T-cell (primary cell): ENCODE measurements at regions not wholly inside any gene's neighbourhood (a gene's known extent, or its start where the extent isn't known, plus 50 kb on each side); places are given as distances from the start of the nearest gene placed in this dataset.

Experiments used
- ATAC-seq, 4 experiments: fragments of 200-7000 bp in 3 of 4; fragments of 150-1000 bp in 1 of 4; cut with Tn5 transposase; replicated peaks in 1 of 4; 1 replicate in 3 of 4; 2 replicates in 1 of 4; pipeline ENCODE4 v1.10.0; 2021; ENCODE audit warnings: moderate library complexity in 3 of 4, mild to moderate bottlenecking in 2 of 4, moderate number of reproducible peaks in 1 of 4
- CTCF ChIA-PET, 2 donors: fragments of 300-600 bp; sonication (Branson Sonifier 250); formaldehyde crosslinking; loops; one replicate each; lab custom pipeline; 2022; ENCODE audit warnings: antibody characterized with exemption in 2 of 2; lab: Charles Lee
- POLR2A ChIA-PET, 2 donors: fragments of 300-600 bp; sonication (Branson Sonifier 250); formaldehyde crosslinking; loops; one replicate each; lab custom pipeline; 2022; ENCODE audit warnings: antibody characterized with exemption in 2 of 2; lab: Charles Lee
- DNase-seq, 35 experiments: peaks; one replicate each; pipeline versions ENCODE4 v3.0.0 to v3.0.0-alpha.2; 2013 to 2023
- H3K27ac ChIP-seq: one replicate; pipeline ENCODE4 v1.5.1; 2013; ENCODE audit warnings: low read length
- H3K27me3 ChIP-seq, 2 experiments: replicated peaks in 1 of 2; 1 replicate in 1 of 2; 2 replicates in 1 of 2; pipeline versions ENCODE4 v1.6.1 to v1.7.0; 2013; ENCODE audit warnings: low read length in 1 of 2, mixed read lengths in 1 of 2; ENCODE audit not compliant: control insufficient read depth in 2 of 2, insufficient read depth in 2 of 2; ENCODE audit errors: extremely low read depth in 1 of 2
- H3K36me3 ChIP-seq, 2 donors: 1 replicate in 1 of 2; 2 replicates in 1 of 2; pipeline versions ENCODE4 v1.6.1 to v1.7.0; 2013; ENCODE audit warnings: low read length in 1 of 2; ENCODE audit not compliant: control insufficient read depth in 2 of 2, insufficient read depth in 1 of 2; ENCODE audit errors: extremely low read depth in 1 of 2
- H3K4me1 ChIP-seq, 2 experiments: 1 replicate in 1 of 2; 2 replicates in 1 of 2; pipeline versions ENCODE4 v1.6.1 to v1.7.0; 2013; ENCODE audit warnings: low read length in 2 of 2, mixed read lengths in 1 of 2; ENCODE audit not compliant: insufficient read depth in 2 of 2, control insufficient read depth in 1 of 2; ENCODE audit errors: extremely low read depth in 1 of 2
- H3K4me3 ChIP-seq, 2 donors: 1 replicate in 1 of 2; 2 replicates in 1 of 2; pipeline versions ENCODE4 v1.5.1 to v1.7.0; 2013; ENCODE audit warnings: mild to moderate bottlenecking in 2 of 2, low read length in 1 of 2, moderate library complexity in 1 of 2; ENCODE audit not compliant: control insufficient read depth in 1 of 2; ENCODE audit errors: extremely low read depth in 1 of 2
- H3K9me3 ChIP-seq: 2 replicates; pipeline ENCODE4 v1.7.0; 2013
- H3K27ac Mint-ChIP-seq, 2 donors: one replicate each; pipeline ENCODE4 v1.8.0; 2020 to 2021; ENCODE audit warnings: mild to moderate bottlenecking in 2 of 2, mixed read lengths in 2 of 2
- H3K27me3 Mint-ChIP-seq, 2 donors: one replicate each; pipeline ENCODE4 v1.8.0; 2021 to 2022; ENCODE audit warnings: mixed read lengths in 2 of 2
- H3K36me3 Mint-ChIP-seq: one replicate; pipeline ENCODE4 v1.8.0; 2021; ENCODE audit warnings: mixed read lengths
- H3K4me1 Mint-ChIP-seq, 3 donors: one replicate each; pipeline ENCODE4 v1.8.0; 2020 to 2022; ENCODE audit warnings: mixed read lengths in 3 of 3, mild to moderate bottlenecking in 1 of 3
- H3K4me3 Mint-ChIP-seq, 3 donors: one replicate each; pipeline ENCODE4 v1.8.0; 2020 to 2022; ENCODE audit warnings: mild to moderate bottlenecking in 3 of 3, mixed read lengths in 3 of 3, moderate library complexity in 3 of 3
- H3K9me3 Mint-ChIP-seq, 3 donors: one replicate each; pipeline ENCODE4 v1.8.0; 2020 to 2022; ENCODE audit warnings: mixed read lengths in 3 of 3
- WGBS: methylation state at CpG from one replicate; pipeline ENCODE4 v1.1.5; 2013; ENCODE audit warnings: missing lambda C conversion rate; ENCODE audit not compliant: insufficient coverage; 5-methylcytosine and 5-hydroxymethylcytosine counted together

DNA sequence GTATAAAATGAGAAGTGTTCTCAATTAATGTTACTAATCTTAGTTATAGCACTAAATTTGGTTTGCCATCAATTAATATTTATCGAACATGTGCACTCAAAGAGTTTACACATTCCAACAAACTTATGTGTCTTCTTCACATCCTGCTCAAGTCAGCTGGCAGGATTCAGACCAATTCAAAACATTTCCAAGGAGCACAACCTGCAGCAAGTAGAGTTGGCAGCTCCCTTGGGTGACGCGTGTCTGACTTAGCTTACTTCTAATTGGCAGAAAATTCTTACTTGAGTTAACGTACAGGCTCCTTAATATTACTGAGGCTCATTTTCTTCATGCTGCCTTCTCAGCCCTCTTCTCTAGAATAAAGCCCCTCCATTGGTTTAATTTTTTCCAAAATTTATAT is 110.4 kb upstream of the PFN2 start:
- Mint-ChIP-seq H3K9me3 (peaks cover 0 to 3% (median 0%) of the 10 kb centered on the region in 3 donors), H3K4me1 (peaks cover 0 to 8% (median 7%) of the 10 kb centered on the region in 3 donors), H3K27ac (no peak overlapping the region), H3K27me3 (peaks cover 5 to 11% of the 10 kb centered on the region in 2 donors), H3K36me3 (no peaks in the 10 kb centered on the region), H3K4me3 (no peak overlapping the region)
- CTCF ChIA-PET = no interaction called here
- Histone ChIP-seq H3K36me3 (no peaks in the 10 kb centered on the region), H3K4me1 (peaks cover 0 to 8% of the 10 kb centered on the region in 2 experiments), H3K4me3 (no peak overlapping the region), H3K27me3 (peaks cover 0 to 3% of the 10 kb centered on the region in 2 experiments), H3K27ac (no peak overlapping the region), H3K9me3 (no peaks in the 10 kb centered on the region)
- POLR2A ChIA-PET = no interaction called here
- ATAC-seq = no peak
- 100% methylated on average over 3 of the region's 4 CpGs for WGBS
- no peak for DNase-seq

DNA sequence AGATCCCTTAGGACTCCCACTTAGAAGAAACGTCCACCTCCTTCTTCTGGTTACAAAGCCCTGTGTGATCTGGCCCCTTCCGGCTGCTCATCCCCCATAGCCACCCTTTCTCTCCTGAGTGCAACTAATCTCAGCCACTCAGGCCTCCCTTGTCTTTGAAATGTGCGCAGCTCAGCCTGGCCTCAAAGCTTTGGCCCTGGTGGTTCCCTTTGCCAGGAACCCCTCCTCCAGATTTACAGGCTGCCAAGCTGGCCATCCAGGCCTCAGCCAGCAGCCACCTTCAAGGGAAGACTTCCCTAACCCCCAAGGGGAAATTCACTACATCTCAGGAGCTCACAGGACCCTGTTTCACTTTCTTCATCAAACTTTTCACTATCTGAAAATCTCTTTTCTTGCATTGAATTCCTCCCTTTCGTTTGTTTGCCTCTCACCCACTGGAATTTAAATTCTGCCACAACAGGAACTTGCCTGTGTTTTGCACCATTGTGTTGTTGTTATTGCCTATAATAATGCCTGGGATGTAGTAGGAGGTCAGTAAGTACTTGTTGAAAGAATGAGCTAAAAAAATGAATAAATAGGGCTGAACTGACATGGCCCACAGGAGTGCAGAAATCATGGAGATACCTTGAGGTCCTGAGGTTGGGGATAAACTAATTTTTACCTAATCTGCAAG is 109.5 kb upstream of the PFN2 start:
- Histone ChIP-seq H3K4me1 (peaks cover 0 to 8% of the 10 kb centered on the region in 2 experiments), H3K27me3 (peaks cover 0 to 3% of the 10 kb centered on the region in 2 experiments), H3K9me3 (no peaks in the 10 kb centered on the region), H3K4me3 (no peak overlapping the region), H3K27ac (no peak overlapping the region), H3K36me3 (no peaks in the 10 kb centered on the region)
- no peak overlapping the region for H3K4me3 Mint-ChIP-seq
- 60% methylated on average over 3 of the region's 4 CpGs for WGBS
- no peaks in the 10 kb centered on the region for H3K36me3 Mint-ChIP-seq
- H3K27me3 Mint-ChIP-seq = peaks cover 5 to 11% of the 10 kb centered on the region in 2 donors
- H3K4me1 Mint-ChIP-seq = peaks cover 0 to 8% (median 7%) of the 10 kb centered on the region in 3 donors
- CTCF ChIA-PET = no interaction called here
- peaks cover 0 to 4% (median 0%) of the 10 kb centered on the region in 3 donors for H3K9me3 Mint-ChIP-seq
- H3K27ac Mint-ChIP-seq = no peak overlapping the region
- no peak for DNase-seq
- POLR2A ChIA-PET = interaction anchor here in 1 of 2 donors (0.7 kb wide), 1 partner anchor 66 kb away, joined by 3 read pairs; no protein-coding TSS in a partner anchor
- no peak for ATAC-seq

DNA sequence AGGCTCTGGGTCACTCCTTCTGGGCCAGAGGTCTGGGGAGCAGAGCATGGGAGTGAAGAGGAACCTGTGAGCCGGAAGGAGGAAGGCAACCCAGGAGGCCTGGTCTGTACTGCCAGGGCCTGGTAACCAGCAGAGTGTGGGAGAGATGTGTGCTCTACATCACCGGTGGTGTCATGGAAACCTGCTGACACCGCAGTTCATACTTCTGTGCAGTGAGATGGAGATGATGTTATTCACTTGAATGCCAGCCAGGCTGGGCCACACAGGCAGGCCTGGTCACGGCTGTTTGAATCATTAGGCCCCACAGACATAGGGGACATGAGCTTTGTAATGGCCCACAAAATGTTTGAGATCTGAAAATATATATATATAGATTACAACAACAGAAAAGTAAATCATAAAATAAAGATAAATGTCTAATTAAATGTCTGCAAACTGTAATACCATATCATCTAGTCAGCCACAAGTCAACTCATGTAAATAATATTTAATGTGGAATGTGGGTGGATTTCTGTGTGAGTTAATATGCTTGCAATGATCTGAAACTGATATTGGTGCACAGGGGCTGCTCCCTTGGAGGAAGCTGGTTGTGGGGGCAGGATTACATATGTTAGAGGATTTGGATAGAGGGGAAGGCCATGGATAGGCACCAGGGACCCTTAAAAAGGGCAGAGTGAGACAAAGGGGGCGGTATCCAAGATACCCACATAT is 108.5 kb upstream of the PFN2 start:
- ChIA-PET CTCF (no interaction called here), POLR2A (no interaction called here)
- Mint-ChIP-seq H3K36me3 (no peaks in the 10 kb centered on the region), H3K9me3 (peaks cover 0 to 4% (median 0%) of the 10 kb centered on the region in 3 donors), H3K4me3 (no peak overlapping the region), H3K27ac (no peak overlapping the region), H3K4me1 (peaks cover 0 to 8% (median 7%) of the 10 kb centered on the region in 3 donors), H3K27me3 (peaks cover 0 to 6% of the 10 kb centered on the region in 2 donors)
- no peak overlapping the region for H3K27ac ChIP-seq
- H3K36me3 ChIP-seq = no peaks in the 10 kb centered on the region
- DNase-seq (no peak), ATAC-seq (no peak)
- no peak overlapping the region for H3K4me3 ChIP-seq
- peaks cover 0 to 3% of the 10 kb centered on the region in 2 experiments for H3K27me3 ChIP-seq
- no peaks in the 10 kb centered on the region for H3K9me3 ChIP-seq
- WGBS = 87% methylated on average over 3 of the region's 5 CpGs
- H3K4me1 ChIP-seq = peaks cover 0 to 8% of the 10 kb centered on the region in 2 experiments

DNA sequence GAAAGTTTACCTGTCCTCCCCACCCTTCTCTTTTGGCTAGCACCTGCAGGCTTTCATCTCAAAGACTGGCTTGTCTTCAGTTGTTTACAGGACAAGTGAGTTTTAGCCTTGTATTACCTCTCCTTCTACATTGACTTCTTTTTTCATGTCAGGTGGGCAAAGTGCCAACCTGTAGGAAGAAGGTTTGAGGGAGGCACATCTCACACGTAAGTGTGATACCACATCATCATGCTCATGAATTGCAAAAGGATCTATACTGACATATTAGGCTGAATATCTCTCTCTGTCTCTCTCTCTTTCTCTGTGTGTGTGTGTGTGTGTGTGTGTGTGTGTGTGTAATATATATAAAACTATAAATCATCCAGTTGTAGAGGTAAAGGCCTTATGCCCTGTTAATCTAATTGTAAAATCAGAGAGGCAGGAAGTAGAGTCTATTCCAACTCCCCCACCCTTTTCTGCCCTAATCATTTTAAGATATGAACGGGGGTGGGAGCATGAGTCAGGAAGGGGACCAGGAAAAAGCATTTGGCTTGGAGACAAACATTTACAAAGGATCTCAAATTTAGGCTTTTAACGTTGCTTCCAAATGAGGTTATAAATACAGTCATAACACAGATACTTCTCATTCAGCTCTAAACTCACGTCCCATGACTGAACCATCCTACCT is 107.0 kb upstream of the PFN2 start:
- DNase-seq (no peak), ATAC-seq (no peak)
- H3K4me1 Mint-ChIP-seq = peaks cover 0 to 8% (median 7%) of the 10 kb centered on the region in 3 donors
- CTCF ChIA-PET = no interaction called here
- H3K27me3 Mint-ChIP-seq = peaks cover 6 to 8% of the 10 kb centered on the region in 2 donors
- H3K9me3 Mint-ChIP-seq = peaks cover 0 to 4% (median 0%) of the 10 kb centered on the region in 3 donors
- H3K9me3 ChIP-seq = no peaks in the 10 kb centered on the region
- no peak overlapping the region for H3K27ac ChIP-seq
- no peak overlapping the region for H3K27ac Mint-ChIP-seq
- H3K4me3 ChIP-seq = no peak overlapping the region
- no CpG with 5 or more reads among the region's 4 CpGs for WGBS
- peaks cover 0 to 3% of the 10 kb centered on the region in 2 experiments for H3K27me3 ChIP-seq
- peaks cover 0 to 8% of the 10 kb centered on the region in 2 experiments for H3K4me1 ChIP-seq
- H3K36me3 Mint-ChIP-seq = no peaks in the 10 kb centered on the region
- no peak overlapping the region for H3K4me3 Mint-ChIP-seq
- no peaks in the 10 kb centered on the region for H3K36me3 ChIP-seq
- POLR2A ChIA-PET = no interaction called here

DNA sequence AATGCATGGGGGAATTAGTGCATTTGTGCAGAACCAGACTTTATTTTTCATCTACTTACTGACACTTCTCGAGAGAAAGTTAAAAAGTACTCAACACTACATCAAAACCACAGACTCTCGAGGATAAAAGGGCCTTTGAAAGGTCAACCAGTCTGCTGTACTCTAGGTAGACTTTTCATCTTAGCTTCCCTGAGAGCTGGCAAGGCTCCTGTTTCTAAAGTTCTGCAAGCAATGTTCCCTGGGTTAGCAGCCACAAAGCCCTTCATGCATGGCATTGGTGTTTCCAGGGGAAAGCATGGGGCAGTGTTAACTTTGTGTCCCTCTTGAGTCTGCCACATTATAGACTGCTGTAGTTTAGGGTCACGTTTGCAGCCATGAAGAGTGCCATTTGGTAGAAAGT is 106.4 kb upstream of the PFN2 start:
- Histone ChIP-seq H3K9me3 (no peaks in the 10 kb centered on the region), H3K27me3 (peaks cover 0 to 3% of the 10 kb centered on the region in 2 experiments), H3K36me3 (no peaks in the 10 kb centered on the region), H3K4me3 (no peak overlapping the region), H3K4me1 (peaks cover 0 to 8% of the 10 kb centered on the region in 2 experiments), H3K27ac (no peak overlapping the region)
- Mint-ChIP-seq H3K4me1 (peaks cover 0 to 8% (median 7%) of the 10 kb centered on the region in 3 donors), H3K4me3 (no peak overlapping the region), H3K27ac (no peak overlapping the region), H3K9me3 (peaks cover 0 to 4% (median 0%) of the 10 kb centered on the region in 3 donors), H3K36me3 (no peaks in the 10 kb centered on the region), H3K27me3 (peaks cover 6 to 9% of the 10 kb centered on the region in 2 donors)
- no peak for ATAC-seq
- ChIA-PET CTCF (no interaction called here), POLR2A (no interaction called here)
- no peak for DNase-seq
- WGBS = 0% methylated on average over 2 of the region's 3 CpGs

DNA sequence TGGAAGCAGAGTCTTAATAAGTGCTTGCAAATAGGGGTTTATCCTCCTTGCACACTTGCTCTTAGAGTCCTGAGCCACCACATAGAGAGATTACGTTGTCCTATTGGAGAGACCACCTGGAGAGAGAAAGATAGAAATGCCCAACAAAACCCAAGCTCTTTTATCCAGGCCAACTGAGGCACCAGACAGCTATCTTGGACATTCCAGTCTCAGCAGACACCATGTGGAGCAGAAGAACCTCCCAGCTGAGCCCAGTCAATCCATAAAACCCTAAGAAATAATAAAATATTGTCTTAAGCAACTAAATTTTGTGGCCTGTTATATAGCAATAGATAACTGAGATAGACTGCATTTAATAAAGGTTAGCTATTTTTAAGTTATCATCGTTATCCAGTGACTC is 105.7 kb upstream of the PFN2 start:
- Histone ChIP-seq H3K4me3 (no peak overlapping the region), H3K9me3 (no peaks in the 10 kb centered on the region), H3K36me3 (no peaks in the 10 kb centered on the region), H3K4me1 (peaks cover 0 to 8% of the 10 kb centered on the region in 2 experiments), H3K27me3 (peaks cover 0 to 3% of the 10 kb centered on the region in 2 experiments), H3K27ac (no peak overlapping the region)
- peaks cover 0 to 8% (median 7%) of the 10 kb centered on the region in 3 donors for H3K4me1 Mint-ChIP-seq
- no peak overlapping the region for H3K4me3 Mint-ChIP-seq
- DNase-seq (no peak), ATAC-seq (no peak)
- H3K27me3 Mint-ChIP-seq = peaks cover 6 to 12% of the 10 kb centered on the region in 2 donors
- POLR2A ChIA-PET = no interaction called here
- H3K36me3 Mint-ChIP-seq = no peaks in the 10 kb centered on the region
- 33% methylated on average over 1 of the region's 2 CpGs for WGBS
- no peak overlapping the region for H3K27ac Mint-ChIP-seq
- CTCF ChIA-PET = no interaction called here
- H3K9me3 Mint-ChIP-seq = peaks cover 0 to 4% (median 0%) of the 10 kb centered on the region in 3 donors
